ENCODE measurements at regions not wholly inside any gene's neighbourhood (a gene's known extent, or its start where the extent isn't known, plus 50 kb on each side); places are given as distances from the start of the nearest gene placed in this dataset.

DNA sequence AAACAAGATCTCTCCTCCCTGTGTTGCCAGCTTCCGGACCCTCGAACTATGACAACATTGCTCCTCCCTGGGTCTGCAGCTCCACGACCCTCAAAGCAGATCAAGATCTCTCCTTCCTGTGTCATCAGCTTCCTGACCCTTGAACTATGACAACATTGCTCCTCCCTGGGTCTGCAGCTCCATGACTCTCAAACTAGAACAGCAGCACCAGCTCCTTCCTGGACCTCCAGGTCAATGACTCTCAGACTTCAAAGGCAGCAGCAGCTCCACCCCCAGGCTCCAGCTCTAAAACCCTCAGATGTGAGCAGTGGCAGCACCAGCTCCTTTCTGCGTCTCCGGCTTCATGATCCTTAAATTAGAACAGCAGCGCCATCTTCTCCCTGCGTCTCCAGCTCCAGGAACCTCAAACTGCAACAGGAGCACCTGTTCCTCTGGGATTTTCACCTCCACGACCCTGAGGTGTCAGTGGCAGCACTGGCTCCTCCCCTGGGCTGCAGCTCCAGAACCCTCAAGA, 341.0 kb upstream of the SULF2 start:
- TF ChIP-seq EZH2phosphoT487 (IDR thresholded peaks at IDR 0.05; ENCODE audit: borderline replicate concordance), result no peak
- no peak for TF ChIP-seq CTCF (conservative IDR thresholded peaks at IDR 0.05; ENCODE audit: low read length)
- no peak overlapping the region for H3K4me2 ChIP-seq (ENCODE audit: low read depth, low read length, poor library complexity, severe bottlenecking)
- H3K9me3 ChIP-seq (ENCODE audit: insufficient read depth, low read depth, low read length), result no peaks in the 10 kb centered on the region
- H3K4me3 ChIP-seq (ENCODE audit: low read length, poor library complexity, severe bottlenecking), result no peak overlapping the region
- H2AFZ ChIP-seq (ENCODE audit: low read length), result no peak overlapping the region
- H3K79me2 ChIP-seq (ENCODE audit: insufficient read depth, low read length), result no peaks in the 10 kb centered on the region
- H3K4me1 ChIP-seq (ENCODE audit: insufficient read depth, low read length, poor library complexity, severe bottlenecking), result no peaks in the 10 kb centered on the region
- no peaks in the 10 kb centered on the region for H4K20me1 ChIP-seq (ENCODE audit: insufficient read depth, low read length, poor library complexity, severe bottlenecking)
- no peaks in the 10 kb centered on the region for H3K36me3 ChIP-seq (ENCODE audit: insufficient read depth, low read length)
- H3K9me2 ChIP-seq (replicated peaks; ENCODE audit: low read depth, low read length), result no peaks in the 10 kb centered on the region
- no peaks in the 10 kb centered on the region for H3K27me3 ChIP-seq (ENCODE audit: insufficient read depth, low read length, poor library complexity, severe bottlenecking)
- H3K9ac ChIP-seq (ENCODE audit: low read depth, low read length, poor library complexity, severe bottlenecking), result no peak overlapping the region
- no peaks in the 10 kb centered on the region for H3F3A ChIP-seq (ENCODE audit: low read depth)

DNA sequence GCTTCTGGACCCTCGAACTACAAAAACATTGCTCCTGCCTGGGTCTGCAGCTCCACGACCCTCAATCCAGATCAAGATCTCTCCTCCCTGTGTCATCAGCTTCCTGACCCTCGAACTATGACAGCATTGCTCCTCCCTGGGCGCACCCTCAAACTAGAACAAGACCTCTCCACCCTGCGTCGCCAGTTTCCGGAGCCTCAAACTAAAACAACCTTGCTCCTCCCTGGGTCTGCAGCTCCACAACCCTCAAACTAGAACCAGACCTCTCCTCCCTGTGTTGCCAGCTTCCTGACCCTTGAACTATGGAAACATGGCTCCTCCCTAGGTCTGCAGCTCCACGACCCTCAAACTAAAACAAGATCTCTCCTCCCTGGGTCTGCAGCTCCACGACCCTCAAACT, 339.7 kb upstream of the SULF2 start:
- Histone ChIP-seq H3K36me3 (ENCODE audit: insufficient read depth, low read length) (no peaks in the 10 kb centered on the region), H2AFZ (ENCODE audit: low read length) (no peak overlapping the region), H3K4me1 (ENCODE audit: insufficient read depth, low read length, poor library complexity, severe bottlenecking) (no peaks in the 10 kb centered on the region), H3K9me2 (replicated peaks; ENCODE audit: low read depth, low read length) (no peaks in the 10 kb centered on the region), H3K79me2 (ENCODE audit: insufficient read depth, low read length) (no peaks in the 10 kb centered on the region), H3K4me2 (ENCODE audit: low read depth, low read length, poor library complexity, severe bottlenecking) (no peak overlapping the region), H3K9ac (ENCODE audit: low read depth, low read length, poor library complexity, severe bottlenecking) (no peak overlapping the region), H3F3A (ENCODE audit: low read depth) (no peaks in the 10 kb centered on the region), H3K9me3 (ENCODE audit: insufficient read depth, low read depth, low read length) (no peaks in the 10 kb centered on the region), H3K27me3 (ENCODE audit: insufficient read depth, low read length, poor library complexity, severe bottlenecking) (no peaks in the 10 kb centered on the region), H3K4me3 (ENCODE audit: low read length, poor library complexity, severe bottlenecking) (no peak overlapping the region), H4K20me1 (ENCODE audit: insufficient read depth, low read length, poor library complexity, severe bottlenecking) (no peaks in the 10 kb centered on the region)
- TF ChIP-seq CTCF (conservative IDR thresholded peaks at IDR 0.05; ENCODE audit: low read length), result no peak
- TF ChIP-seq EZH2phosphoT487 (IDR thresholded peaks at IDR 0.05; ENCODE audit: borderline replicate concordance), result no peak

DNA sequence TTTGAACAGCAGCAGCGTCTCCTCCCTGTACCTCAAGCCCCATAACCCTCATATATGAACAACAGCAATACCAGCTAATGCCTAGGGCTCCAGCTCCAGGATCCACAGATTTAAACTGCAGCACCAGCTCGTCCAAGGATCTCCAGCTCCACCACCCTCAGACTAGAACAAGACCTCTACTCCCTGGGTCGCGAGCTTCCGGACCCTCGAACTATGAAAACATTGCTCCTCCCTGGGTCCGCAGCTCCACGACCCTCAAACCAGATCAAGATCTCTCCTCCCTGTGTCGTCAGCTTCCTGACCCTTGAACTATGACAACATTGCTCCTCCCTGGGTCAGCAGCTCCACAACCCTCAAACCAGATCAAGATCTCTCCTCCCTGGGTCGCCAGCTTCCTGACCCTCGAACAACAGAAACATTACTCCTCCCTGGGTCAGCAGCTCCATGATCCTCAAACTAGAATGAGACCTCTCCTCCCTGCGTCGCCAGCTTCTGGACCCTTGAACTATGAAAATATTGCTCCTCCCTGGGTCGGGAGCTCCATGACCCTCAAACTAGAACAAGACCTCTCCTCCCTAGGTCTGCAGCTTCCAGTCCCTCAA, 339.0 kb upstream of the SULF2 start:
- H3K79me2 ChIP-seq (ENCODE audit: insufficient read depth, low read length), result no peaks in the 10 kb centered on the region
- H3K36me3 ChIP-seq (ENCODE audit: insufficient read depth, low read length), result no peaks in the 10 kb centered on the region
- no peak overlapping the region for H3K9ac ChIP-seq (ENCODE audit: low read depth, low read length, poor library complexity, severe bottlenecking)
- H3K9me2 ChIP-seq (replicated peaks; ENCODE audit: low read depth, low read length), result no peaks in the 10 kb centered on the region
- no peaks in the 10 kb centered on the region for H3F3A ChIP-seq (ENCODE audit: low read depth)
- no peaks in the 10 kb centered on the region for H4K20me1 ChIP-seq (ENCODE audit: insufficient read depth, low read length, poor library complexity, severe bottlenecking)
- H3K4me3 ChIP-seq (ENCODE audit: low read length, poor library complexity, severe bottlenecking), result no peak overlapping the region
- TF ChIP-seq EZH2phosphoT487 (IDR thresholded peaks at IDR 0.05; ENCODE audit: borderline replicate concordance), result no peak
- TF ChIP-seq CTCF (conservative IDR thresholded peaks at IDR 0.05; ENCODE audit: low read length), result no peak
- H2AFZ ChIP-seq (ENCODE audit: low read length), result no peak overlapping the region
- no peaks in the 10 kb centered on the region for H3K27me3 ChIP-seq (ENCODE audit: insufficient read depth, low read length, poor library complexity, severe bottlenecking)
- H3K4me2 ChIP-seq (ENCODE audit: low read depth, low read length, poor library complexity, severe bottlenecking), result no peak overlapping the region
- H3K4me1 ChIP-seq (ENCODE audit: insufficient read depth, low read length, poor library complexity, severe bottlenecking), result no peaks in the 10 kb centered on the region
- no peaks in the 10 kb centered on the region for H3K9me3 ChIP-seq (ENCODE audit: insufficient read depth, low read depth, low read length)
